HG02973 (cell line): ENCODE measurements at regions not wholly inside any gene's neighbourhood (a gene's known extent, or its start where the extent isn't known, plus 50 kb on each side); places are given as distances from the start of the nearest gene placed in this dataset.
"Not testable (repeated sequence)": the region's sequence is repeated elsewhere in the genome, so short reads cannot be mapped to it uniquely, and the experiment has no call there.

ENCODE experiments used
- ATAC-seq: cut with Tn5 transposase; IDR thresholded peaks from one replicate; pipeline ENCODE4 v1.9.1; 2021; ENCODE audit warnings: moderate library complexity; ENCODE audit not compliant: unreplicated experiment

GRCh38 chr1:234849832-234850231 is 239.9 kb upstream of the IRF2BP2 start:
- ATAC-seq = no peak

DNA sequence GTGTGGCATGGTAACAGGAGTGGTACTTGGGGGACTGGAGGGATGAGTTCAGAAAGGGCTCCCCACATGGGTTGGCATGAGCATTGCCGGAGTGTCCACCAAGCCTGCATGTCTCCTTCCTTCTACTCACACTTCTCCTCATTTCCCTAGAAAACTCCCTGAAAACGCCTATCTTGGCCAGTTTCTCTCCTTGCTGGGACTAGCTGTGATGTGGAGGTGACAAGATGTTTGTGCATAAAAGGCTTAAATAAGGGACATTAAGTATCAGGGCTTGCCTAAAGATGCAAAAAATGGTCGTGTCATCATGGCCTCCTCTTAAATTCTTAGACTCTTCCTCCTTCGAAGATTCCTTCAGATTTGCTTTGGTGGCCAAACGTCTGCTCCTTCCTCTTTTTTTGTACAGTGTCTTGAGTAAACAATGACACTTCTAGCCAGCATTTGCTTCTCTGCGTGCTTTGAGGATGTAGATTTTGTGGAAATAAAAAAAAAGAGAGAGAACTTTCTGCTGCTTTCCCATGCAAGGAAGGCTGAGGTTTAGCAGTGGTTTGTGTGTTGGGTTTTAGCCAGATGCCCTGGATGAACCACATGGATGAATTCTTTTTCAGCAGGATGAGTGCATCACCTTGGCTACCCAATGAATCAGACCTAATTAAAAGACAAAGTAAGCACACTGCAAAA is 239.1 kb upstream of the IRF2BP2 start:
- ATAC-seq = no peak

DNA sequence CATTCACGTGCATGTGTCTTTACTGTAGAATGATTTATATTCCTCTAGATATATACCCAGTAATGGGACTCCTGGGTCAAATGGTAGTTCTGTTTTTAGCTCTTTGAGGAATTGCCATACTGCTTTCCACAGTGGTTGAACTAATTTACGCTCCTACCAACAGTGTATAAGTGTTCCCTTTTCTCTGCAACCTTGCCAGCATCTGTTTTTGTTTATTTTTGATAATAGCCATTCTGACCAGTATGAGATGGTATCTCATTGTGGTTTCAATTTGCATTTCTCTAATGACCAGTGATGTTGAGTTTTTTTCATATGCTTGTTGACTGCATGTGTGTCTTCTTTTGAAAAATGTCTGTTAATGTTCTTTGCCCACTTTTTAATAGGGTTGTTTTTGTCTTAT is 236.8 kb upstream of the IRF2BP2 start:
- ATAC-seq = not testable (repeated sequence)

- ATAC-seq = no peak
These were observed 235.9 kb upstream of the IRF2BP2 start for GRCh38 chr1:234845836-234846235.

DNA sequence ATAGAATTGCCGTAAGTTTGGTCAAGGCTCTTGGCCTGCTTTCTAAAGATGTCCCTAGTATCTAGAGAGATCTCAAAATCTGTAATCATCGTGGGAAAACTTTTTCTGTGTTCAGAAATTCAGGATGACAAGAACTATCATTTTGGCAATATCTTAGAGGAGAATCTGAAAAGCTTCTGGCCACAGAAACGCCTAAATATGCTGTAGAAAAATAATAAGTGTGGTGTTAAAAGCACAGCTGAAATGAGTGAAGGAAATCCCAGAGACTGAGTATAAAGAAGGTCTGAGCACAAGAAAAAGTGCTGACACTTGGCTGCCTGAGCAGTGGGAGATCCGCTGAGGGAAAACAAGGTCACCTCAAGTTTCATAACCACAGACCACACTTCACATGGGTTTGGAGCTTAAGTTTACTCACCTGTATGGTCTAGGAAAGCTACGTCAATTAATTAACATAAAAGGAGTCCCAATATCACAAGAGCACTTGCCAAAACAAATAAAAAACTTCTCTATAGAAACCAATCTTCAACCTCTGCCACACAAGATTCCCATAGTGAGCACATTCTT is 235.2 kb upstream of the IRF2BP2 start:
- no peak for ATAC-seq

DNA sequence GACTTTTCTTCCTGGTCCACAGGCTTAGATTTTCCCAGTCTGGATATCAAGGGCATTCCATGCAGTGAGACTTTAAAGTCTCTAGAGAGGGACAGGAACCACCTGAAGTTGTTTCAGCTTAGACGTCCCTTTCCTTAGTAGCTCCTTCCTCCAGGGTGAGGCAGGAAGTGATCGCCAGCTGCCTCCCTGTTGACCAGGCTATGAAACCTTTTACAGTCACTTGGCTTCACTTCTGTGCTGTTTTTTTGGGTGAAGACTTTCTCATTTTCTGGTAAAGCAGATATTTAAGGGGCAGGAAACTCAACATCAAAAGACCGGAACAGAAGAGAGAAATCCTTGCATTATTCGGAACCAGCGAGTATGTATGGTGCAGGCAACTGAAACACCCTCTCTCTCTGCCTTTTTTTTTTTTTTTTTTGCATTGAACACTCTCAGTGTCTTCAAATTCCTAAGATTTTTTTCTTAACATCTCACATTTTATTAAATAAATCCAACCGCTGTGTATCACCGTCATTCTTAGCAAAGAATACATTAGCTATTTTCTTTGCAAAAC is 234.6 kb upstream of the IRF2BP2 start:
- no peak for ATAC-seq

GRCh38 chr1:234843946-234844345 is 234.0 kb upstream of the IRF2BP2 start:
- no peak for ATAC-seq

DNA sequence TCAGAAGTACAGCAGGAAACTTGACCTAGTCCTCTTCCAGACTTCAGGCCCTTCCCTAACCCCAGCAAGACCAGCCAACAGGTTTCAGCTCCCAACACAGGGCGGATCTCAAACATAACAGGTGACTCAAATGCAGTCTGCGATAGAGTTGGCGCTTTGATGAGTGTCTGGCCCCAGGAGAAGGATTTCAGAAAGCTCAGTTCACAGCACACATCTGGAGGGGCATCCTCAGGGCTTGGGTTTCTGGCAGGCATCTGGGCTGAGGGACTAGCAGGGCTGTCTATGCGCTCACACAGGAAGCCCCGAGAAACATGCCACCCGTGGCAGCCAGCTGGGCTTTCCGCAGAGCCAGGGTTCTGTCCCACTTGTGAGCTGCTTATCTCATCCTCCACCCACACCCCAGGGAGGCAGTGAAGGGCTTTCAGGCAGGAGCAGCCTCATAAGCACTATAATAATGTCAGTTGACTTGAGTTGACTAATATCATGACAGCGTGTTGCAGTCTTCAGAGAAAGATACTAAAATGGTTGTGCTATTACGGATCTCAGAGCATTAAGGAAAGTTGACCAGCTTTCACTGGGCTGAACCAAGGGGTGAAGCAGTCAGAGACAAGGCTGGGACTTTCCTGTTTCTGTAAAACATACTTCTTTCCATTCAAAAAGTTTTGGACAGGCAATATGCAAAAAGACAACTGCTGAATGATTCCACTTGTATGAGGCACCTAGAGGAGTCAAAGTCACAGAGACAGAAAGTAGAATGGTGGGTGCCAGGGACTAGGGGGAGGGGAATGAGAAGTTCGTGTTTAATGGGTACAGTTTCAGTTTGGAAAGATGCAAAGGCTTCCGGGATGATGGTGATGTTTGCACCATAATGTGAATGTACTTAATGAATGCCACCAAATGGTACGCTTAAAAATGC is 233.0 kb upstream of the IRF2BP2 start:
- peak; percentile 72 for ATAC-seq

- no peak for ATAC-seq
These were observed 231.8 kb upstream of the IRF2BP2 start for GRCh38 chr1:234841710-234842231.

- ATAC-seq = no peak
These were observed 231.3 kb upstream of the IRF2BP2 start for GRCh38 chr1:234841281-234841680.

- ATAC-seq = no peak
These were observed 230.9 kb upstream of the IRF2BP2 start for GRCh38 chr1:234840843-234841242.

DNA sequence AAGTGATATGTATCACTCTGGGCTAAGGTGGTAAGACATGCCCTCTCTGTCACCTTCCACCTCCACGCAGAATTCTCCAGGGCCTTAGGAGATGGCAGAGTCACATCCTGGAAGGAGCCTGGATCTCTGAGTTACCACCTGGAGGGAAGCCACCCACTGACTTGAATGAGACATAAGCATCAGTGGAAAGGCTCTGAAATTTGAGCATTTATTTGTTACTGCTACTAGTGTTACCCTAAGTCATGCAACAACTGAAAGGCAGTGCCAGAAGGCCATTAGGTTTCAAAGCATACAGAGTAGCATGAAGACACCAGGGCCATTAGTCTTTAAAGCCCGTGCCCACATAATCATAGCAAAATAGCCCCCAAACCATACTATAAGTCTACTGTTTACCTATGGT is 230.3 kb upstream of the IRF2BP2 start:
- ATAC-seq = no peak

GRCh38 chr1:234839663-234840062 is 229.7 kb upstream of the IRF2BP2 start:
- ATAC-seq = no peak

DNA sequence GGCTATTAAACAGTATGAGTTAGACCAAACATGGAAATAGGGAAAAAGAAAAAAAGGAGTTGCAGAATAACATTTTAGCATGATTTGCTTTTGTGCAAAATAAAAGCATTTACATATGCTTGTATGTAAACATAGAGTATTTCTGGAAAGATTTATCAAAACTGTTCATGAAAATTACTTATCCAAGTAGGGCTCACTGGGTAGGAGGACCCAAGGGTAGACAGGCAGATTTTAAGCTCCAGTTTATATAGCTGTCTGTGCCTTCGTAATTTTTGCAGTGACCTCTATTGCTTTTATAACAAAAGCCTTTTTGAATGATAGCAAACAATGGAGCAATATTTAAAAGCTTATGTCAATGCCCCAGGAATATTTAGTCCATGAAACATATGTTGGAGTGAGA is 228.8 kb upstream of the IRF2BP2 start:
- no peak for ATAC-seq

- ATAC-seq = no peak
These were observed 228.2 kb upstream of the IRF2BP2 start for GRCh38 chr1:234838182-234838581.

DNA sequence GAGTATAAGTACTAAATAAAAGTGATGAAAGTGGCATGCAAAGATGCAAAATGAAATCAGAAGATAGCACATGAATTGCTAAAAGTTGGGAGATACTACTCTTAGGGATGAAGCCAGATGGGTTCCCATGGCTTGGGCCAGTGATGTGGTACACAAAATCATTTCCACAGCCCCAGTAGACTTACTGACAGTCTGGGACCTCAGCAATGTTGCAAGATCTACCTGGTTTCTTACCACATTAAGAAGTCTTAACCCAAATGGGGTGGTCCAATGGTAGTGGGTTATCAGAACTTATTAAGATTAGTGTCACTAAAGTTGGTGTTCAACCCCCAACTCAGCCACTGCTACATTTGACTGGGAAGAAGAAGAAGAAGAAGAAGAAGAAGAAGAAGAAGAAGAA is 227.7 kb upstream of the IRF2BP2 start:
- ATAC-seq = no peak

GRCh38 chr1:234836776-234837357 is 226.9 kb upstream of the IRF2BP2 start:
- ATAC-seq = no peak

GRCh38 chr1:234836045-234836681 is 226.2 kb upstream of the IRF2BP2 start:
- ATAC-seq = no peak

GRCh38 chr1:234835239-234835638 is 225.3 kb upstream of the IRF2BP2 start:
- no peak for ATAC-seq

GRCh38 chr1:234833646-234834045 is 223.7 kb upstream of the IRF2BP2 start:
- no peak for ATAC-seq

- ATAC-seq = no peak
These were observed 223.1 kb upstream of the IRF2BP2 start for GRCh38 chr1:234833118-234833517.
